Osteocyte (in vitro differentiated cells): ENCODE measurements at regions not wholly inside any gene's neighbourhood (a gene's known extent, or its start where the extent isn't known, plus 50 kb on each side); places are given as distances from the start of the nearest gene placed in this dataset.

Experiments
- DNase-seq: peaks from one replicate; pipeline ENCODE4 v3.0.0; 2021; ENCODE audit warnings: mixed read lengths; ENCODE audit not compliant: unreplicated experiment; ENCODE audit errors: extremely low spot score
- H3K27ac Mint-ChIP-seq: one replicate; pipeline ENCODE4 v1.8.0; 2021; ENCODE audit warnings: mild to moderate bottlenecking, mixed read lengths; ENCODE audit not compliant: unreplicated experiment
- H3K27me3 Mint-ChIP-seq: one replicate; pipeline ENCODE4 v1.8.0; 2021; ENCODE audit warnings: mixed read lengths; ENCODE audit not compliant: unreplicated experiment
- H3K36me3 Mint-ChIP-seq: one replicate; pipeline ENCODE4 v1.8.0; 2021; ENCODE audit warnings: mixed read lengths; ENCODE audit not compliant: unreplicated experiment
- H3K4me1 Mint-ChIP-seq: one replicate; pipeline ENCODE4 v1.8.0; 2021; ENCODE audit warnings: mixed read lengths; ENCODE audit not compliant: unreplicated experiment
- H3K4me3 Mint-ChIP-seq: one replicate; pipeline ENCODE4 v1.8.0; 2021; ENCODE audit warnings: mild to moderate bottlenecking, moderate library complexity, mixed read lengths; ENCODE audit not compliant: unreplicated experiment
- H3K9me3 Mint-ChIP-seq: one replicate; pipeline ENCODE4 v1.8.0; 2021; ENCODE audit warnings: mixed read lengths; ENCODE audit not compliant: unreplicated experiment
- CTCF ChIP-seq: fragments of 200-600 bp; sonication (generic); IDR thresholded peaks from 2 replicates; pipeline ENCODE4 v1.5.0; 2021; ENCODE audit warnings: antibody characterized with exemption, mild to moderate bottlenecking, moderate library complexity

DNA sequence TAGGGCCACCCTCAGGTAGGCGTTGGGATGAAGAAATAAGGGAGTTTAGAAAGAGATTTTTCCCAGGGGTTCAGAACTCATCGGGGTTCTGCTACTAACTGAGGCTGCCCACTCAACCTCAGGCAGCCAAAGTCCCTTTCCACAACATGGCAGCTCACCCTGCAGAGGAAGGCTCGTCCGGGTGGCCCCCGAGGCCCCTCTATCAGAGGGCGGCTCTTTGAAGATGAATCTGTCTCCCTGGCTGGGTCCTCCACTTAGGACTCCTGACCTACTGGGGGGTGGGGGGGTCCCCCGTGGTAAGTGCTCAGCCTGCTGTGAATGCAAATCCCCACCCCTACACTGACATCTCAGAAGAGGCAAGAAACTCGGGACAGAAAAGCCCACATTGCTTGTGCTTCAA is 182.9 kb downstream of the SOD2 start:
- DNase-seq, result no peak
- H3K27me3 Mint-ChIP-seq, result no peaks in the 10 kb centered on the region
- H3K4me3 Mint-ChIP-seq, result no peak overlapping the region
- H3K9me3 Mint-ChIP-seq, result peaks cover 4% of the 10 kb centered on the region
- no peak overlapping the region for H3K27ac Mint-ChIP-seq
- no peaks in the 10 kb centered on the region for H3K4me1 Mint-ChIP-seq
- no peaks in the 10 kb centered on the region for H3K36me3 Mint-ChIP-seq
- no peak for TF ChIP-seq CTCF

DNA sequence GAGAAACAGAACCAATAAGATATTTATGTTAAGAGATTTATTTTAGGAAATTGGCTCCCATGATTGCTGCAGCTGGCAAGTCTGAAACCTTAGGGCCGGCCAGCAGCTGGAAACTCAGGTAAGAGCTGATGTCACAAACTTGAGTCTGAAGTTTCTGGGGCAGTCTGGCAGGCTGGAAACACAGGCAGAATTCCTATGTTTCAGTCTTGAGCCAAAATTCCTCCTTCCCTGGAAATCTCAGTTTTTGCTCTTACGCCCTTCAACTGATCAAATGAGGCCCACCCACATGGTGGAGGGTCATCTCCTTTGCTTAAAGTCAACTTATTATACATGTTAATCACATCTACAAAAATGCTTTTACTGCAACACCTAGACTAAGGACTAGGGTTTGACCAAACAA is 184.1 kb downstream of the SOD2 start:
- H3K27ac Mint-ChIP-seq, result no peak overlapping the region
- H3K27me3 Mint-ChIP-seq, result no peaks in the 10 kb centered on the region
- no peaks in the 10 kb centered on the region for H3K4me1 Mint-ChIP-seq
- no peak for TF ChIP-seq CTCF
- H3K36me3 Mint-ChIP-seq, result no peaks in the 10 kb centered on the region
- peaks cover 4% of the 10 kb centered on the region for H3K9me3 Mint-ChIP-seq
- H3K4me3 Mint-ChIP-seq, result no peak overlapping the region
- DNase-seq, result no peak

DNA sequence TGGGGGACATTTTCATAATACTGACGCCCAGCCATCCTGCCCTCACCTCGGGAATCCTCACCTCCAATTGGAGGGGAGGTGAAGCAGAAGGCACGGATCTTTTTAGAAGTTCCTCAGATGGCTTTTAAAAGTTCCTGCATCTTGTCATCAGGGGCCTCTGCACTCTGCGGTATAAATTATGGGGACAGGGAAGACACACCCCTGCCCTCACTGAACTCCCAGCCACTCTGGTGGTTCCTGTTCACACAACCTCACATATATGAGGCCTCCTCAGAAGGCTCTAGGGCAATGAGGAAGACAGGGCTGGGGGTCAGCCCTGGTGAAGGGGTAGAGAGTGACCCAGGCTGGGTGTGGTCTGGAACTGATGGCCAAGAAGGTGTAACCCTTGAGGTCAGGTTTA is 187.0 kb downstream of the SOD2 start:
- Mint-ChIP-seq H3K9me3 (peaks cover 4% of the 10 kb centered on the region), H3K27ac (no peak overlapping the region), H3K4me1 (no peaks in the 10 kb centered on the region), H3K36me3 (no peaks in the 10 kb centered on the region), H3K27me3 (no peaks in the 10 kb centered on the region), H3K4me3 (no peak overlapping the region)
- no peak for TF ChIP-seq CTCF
- no peak for DNase-seq

DNA sequence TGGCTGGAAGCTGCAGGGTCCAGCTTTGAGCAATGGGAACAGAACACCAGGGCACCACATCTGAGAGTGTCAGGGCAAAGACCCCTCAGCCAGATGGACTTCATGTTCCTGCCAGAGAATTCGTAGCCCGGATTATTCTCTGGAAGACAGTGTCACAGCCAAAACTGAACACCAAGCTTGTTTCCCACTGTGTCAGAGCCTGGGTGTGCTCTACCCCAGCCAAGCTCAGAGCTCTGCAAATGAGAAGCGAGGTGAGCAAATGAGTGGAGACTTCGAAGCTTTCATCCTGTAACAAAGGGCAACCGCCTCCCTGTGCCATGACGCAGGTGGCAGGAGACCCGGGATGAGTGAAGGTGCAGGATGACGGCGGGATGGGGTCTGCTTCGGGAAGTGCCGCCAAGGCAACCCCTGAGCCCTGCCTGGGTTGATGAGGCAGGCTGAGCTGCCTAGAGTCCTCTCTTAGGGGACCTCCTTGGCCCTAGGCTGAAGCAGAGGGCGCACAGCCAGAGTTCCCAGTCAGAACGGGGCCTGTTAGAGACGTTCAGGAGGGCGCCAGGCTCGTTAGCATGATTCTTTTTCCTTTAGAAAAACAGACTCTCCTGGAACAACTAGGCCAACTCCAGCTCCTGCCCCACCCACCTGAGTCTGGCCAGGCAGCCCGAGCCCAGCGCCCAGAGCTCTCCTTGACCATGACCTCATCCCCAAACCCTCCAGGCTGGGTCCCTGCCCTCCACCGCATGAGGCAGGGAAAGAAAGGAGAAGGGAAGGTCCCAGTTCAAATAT is 187.7 kb downstream of the SOD2 start:
- Mint-ChIP-seq H3K9me3 (no peaks in the 10 kb centered on the region), H3K4me1 (no peaks in the 10 kb centered on the region), H3K27ac (no peak overlapping the region), H3K27me3 (no peaks in the 10 kb centered on the region), H3K36me3 (no peaks in the 10 kb centered on the region), H3K4me3 (no peak overlapping the region)
- DNase-seq, result no peak
- no peak for TF ChIP-seq CTCF

DNA sequence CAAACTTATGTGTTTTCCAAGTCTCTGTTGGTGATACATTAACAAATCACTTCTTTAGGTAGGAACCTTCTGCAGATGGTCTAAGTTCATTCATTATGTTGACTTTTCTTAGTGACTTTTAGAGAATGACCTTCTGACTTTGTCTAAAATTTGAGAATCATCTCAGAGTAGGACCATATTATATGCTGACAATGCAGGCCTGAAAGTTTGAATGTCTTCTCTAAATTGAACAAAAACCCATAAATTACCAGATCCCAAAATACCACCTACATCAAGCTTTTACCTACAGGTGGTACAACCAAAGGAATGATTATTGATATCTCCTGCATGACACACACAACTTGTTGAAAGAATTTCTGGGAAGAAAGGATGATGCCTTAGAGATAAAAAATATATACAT is 191.5 kb downstream of the SOD2 start:
- H3K4me3 Mint-ChIP-seq, result no peak overlapping the region
- H3K4me1 Mint-ChIP-seq, result no peaks in the 10 kb centered on the region
- H3K27ac Mint-ChIP-seq, result no peak overlapping the region
- peaks cover 6% of the 10 kb centered on the region for H3K9me3 Mint-ChIP-seq
- no peaks in the 10 kb centered on the region for H3K27me3 Mint-ChIP-seq
- no peak for DNase-seq
- H3K36me3 Mint-ChIP-seq, result no peaks in the 10 kb centered on the region
- no peak for TF ChIP-seq CTCF
